SKM-1 treated with dmso at 0.1 percent for 144 hours (cell line): ENCODE measurements at regions not wholly inside any gene's neighbourhood (a gene's known extent, or its start where the extent isn't known, plus 50 kb on each side); places are given as distances from the start of the nearest gene placed in this dataset.
"Not testable (repeated sequence)": the region's sequence is repeated elsewhere in the genome, so short reads cannot be mapped to it uniquely, and the experiment has no call there.

Source experiments
- DNase-seq: peaks from one replicate; lab custom pipeline; 2025; ENCODE audit not compliant: unreplicated experiment; lab: John Stamatoyannopoulos, UW

DNA sequence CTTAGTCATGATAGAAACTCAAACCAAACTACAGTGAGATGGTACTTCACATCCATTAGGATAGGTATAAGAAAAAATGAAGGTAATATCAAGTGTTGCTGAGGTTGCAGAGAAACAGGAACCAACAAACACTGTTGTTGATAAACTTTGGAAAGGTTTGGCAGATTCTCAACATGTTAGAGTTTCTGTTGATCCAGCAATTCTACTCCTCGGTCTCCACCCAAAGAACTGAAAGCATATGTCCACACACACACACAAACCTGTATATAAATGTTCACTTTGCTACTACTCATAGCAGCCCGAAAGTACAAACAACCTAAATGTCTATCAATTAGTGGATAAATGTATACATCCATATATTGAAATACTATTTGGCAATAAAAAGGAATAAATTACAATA, 128.3 kb upstream of the CARMIL1 start:
- DNase-seq = no peak

DNA sequence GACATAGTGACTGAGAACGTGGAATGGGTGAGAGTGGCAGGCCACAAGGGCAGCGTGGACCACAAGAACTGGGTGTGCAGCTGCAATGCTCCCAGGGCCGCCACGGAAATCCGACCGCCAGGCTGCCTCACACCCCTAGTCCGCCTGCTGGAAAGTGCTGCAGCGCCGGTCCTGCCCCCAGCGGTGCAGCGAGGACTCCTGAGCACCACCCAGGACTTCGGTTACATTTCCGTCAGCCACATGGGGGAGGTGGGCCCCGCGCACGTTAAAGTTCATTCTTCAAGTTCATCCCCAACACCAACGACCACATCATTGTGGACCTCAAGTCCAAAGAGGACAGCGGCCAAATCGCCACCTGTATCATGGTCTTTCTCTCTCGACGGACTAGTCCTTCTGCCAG, 126.1 kb upstream of the CARMIL1 start:
- DNase-seq = no peak

DNA sequence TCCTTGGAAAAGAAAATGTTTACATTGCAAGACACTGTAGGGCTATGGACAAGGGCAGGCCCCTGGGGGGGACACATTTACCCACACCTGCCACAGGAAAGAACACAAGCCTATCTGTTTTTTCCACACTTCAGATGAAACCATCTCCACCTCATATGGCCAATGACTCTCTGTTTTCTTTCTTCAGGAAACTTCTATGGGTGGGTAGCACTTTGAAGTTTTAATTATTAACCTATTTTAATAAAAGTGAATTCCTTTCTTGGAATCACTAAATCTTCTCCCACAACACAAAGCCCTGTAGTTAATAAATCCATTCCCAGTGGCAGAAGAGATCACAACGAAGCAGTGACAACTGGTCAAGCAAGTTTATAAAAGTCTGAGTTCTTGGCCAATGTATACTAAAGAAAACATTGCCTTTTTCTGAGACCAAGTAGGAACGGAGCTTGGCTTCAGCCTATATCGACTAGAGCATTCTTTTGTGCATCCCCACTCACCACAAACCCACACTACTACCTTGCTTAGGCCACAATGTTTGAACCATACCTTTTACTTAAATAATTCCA, 125.1 kb upstream of the CARMIL1 start:
- no peak for DNase-seq

DNA sequence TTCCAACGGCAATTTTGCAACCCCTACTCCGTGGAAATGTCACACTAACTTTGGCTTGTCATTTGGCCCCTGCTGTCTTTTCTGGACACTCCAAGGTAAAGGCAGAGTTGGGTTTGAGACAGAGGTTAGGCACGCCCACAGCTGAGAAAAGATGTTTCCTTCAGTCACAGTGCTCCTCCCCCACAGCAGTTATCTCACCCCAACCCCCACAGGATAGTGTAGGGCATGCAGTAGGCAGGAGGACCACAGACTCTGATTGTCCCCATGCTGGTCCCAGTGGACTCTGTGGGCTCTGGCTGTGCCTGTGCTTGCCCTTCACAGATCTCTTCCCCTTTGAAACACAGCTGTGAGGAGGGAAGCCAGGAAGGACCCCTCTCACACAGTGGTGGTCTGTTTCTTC, 124.0 kb upstream of the CARMIL1 start:
- no peak for DNase-seq

DNA sequence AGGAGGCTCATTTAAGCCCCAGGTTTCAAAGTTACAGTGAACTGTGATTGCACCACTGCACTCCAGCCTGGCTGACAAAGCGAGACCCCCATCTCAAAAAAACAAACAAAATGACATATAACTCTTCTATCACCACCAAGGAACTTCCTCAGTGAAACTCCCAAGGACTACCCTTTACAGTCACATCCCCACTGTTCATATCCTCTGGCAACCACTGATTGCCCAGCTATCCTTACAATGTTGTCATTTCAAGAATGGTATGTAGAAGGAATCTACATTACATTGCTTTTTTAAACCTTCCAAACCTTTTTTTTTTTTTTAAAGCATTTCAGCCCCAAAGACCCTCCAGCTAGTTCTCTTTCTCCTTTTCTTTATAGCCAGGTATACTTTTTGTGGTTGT, 123.1 kb upstream of the CARMIL1 start:
- DNase-seq = no peak

DNA sequence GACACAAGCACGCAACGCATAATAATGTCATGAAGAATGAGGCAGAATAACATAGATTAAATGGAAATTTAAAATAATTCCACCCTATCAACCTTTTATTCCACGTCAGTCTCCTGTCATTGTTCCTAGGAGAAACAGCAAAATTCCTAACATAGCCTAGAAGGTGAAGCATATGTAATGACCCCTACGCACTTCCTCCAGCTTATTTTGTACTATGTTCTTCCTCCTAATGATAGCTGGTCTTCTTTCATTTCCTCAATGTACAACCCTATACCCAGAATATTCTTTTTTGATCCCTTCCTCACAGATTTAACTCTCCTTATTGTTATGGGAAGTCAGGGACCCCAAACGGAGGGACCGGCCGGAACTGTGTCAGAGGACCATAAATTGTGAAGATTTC, 122.0 kb upstream of the CARMIL1 start:
- no peak for DNase-seq

DNA sequence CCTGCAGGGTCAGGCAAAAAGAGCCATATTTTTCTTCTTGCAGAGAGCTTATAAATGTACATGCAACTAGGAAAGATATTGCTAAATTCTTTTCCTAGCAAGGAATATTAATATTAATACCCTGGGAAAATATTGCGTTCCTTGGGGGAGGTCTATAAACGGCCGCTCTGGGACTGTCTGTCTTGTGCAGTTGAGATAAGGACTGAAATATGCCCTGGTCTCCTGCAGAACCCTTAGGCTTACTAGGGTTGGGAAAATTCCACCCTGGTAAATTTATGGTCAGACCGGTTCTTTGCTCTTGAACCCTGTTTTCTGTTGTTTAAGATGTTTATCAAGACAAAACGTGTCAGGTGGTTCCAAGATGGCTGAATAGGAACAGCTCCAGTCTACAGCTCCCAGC, 121.3 kb upstream of the CARMIL1 start:
- DNase-seq = no peak

DNA sequence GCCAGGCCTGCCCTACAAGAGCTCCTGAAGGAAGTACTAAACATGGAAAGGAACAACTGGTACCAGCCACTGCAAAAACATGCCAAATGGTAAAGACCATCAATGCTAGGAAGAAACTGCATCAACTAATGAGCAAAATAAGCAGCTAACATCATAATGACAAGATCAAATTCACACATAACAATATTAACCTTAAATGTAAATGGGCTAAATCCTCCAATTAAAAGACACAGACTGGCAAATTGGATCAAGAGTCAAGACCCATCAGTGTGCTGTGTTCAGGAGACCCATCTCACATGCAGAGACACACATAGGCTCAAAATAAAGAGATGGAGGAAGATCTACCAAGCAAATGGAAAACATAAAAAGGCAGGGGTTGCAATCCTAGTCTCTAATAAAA, 119.0 kb upstream of the CARMIL1 start:
- not testable (repeated sequence) for DNase-seq

DNA sequence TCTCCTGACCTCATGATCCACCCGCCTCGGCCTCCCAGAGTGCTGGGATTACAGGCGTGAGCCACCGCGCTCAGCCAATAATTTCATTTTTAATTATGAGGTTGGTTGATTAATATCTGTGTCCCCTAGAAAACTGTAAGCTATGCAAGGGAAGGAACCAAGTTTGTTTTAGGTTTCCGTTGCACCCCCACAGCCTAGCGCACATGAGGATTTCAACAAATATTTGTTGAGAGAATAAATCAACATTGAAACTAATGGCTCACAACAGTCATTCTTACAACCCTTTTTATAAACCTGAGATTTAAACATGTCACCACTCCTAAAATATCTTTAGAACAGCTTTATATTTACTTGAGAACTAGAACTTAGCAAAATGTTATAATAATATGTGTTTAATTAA, 114.0 kb upstream of the CARMIL1 start:
- no peak for DNase-seq

DNA sequence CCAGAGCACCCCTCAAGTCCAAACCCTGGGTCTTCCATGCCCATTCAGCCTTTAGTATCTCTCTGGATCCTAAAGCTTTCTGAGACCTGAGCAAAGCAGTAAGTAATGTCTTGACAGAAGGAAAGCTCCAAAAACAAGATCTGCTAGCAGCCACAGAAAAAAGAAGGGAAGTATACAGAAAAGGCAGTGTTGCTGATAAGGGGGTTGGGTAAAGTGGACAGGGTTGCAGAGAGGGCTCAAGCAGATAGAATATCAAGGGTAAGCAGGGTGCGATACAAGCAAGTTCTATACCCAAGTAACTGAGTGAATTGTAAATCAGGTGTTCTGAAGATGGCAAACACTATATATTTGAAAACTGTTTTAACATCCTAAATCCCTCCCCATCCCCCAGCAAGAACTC, 113.4 kb upstream of the CARMIL1 start:
- no peak for DNase-seq

DNA sequence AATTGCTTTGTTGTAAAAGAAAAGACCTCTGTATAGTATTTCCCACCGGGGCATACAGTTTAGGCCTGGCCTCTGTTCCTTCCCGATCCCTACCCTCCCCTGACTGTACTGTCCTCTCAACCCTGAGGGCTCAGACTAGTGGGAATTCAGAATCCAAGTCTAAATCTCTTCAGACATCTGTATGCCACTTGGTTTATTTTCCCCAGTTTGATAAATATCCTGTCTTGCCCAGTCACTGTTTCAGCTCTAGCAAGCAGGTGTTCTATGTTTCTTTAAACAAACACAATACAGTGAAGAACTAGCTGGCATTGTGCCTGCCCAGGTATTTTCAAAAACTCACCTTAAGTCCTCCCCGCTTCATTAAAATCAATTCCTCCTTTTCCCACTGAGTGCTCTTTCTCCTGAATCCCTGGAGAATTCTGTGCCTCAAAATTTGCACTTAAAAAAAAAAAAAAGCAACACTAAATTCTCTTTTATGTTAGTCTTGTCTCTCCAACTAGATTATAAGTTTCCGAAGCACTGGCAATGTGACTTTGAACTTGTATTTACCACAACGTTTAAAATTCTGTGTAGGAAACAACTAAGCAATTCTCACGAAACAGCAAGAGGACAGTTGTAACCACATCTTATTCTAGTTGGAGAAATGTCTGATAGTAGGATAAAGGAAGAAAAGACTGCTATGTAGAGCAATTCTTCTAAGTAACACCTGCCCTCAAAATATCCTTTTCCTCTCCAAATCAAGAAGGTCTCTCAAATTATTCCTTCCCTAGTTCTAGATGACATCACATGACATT, 112.0 kb upstream of the CARMIL1 start:
- no peak for DNase-seq

DNA sequence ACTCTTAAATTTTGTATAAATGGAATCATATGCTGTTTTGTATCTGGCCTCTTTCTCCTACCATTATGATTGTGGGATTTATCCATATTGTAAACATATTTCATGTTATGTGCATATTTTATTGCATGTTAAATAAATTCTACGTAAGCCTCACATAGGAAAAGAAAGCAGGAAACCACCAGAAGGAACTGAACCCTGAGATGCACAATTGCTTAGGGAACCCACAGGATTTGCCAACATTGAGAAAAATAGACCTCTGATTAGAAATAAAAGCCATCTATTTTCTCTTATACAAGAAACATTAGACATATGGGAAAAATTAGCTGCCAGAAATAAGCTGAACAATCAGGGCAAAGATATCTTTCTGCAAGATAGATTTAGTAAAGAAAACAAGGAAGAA, 111.2 kb upstream of the CARMIL1 start:
- peak; percentile 51 for DNase-seq

DNA sequence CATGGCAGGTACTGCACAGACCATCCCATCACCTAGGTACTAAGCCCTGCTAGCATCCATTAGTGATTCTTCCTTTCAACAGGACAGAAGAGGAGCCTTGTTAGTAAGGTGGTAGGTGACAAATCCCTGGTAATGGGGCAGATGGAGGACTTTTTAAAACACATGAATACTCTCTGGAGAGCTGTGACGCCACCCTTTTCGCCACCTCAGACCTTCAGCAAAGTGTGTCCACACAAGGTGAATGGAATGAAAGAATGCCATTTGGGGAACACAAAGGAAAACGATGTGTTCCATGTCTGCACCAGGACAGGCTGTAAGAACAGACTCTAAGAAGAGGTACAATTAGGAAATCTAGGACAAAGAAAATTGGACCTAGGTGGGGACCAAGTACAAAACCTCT, 110.5 kb upstream of the CARMIL1 start:
- no peak for DNase-seq

DNA sequence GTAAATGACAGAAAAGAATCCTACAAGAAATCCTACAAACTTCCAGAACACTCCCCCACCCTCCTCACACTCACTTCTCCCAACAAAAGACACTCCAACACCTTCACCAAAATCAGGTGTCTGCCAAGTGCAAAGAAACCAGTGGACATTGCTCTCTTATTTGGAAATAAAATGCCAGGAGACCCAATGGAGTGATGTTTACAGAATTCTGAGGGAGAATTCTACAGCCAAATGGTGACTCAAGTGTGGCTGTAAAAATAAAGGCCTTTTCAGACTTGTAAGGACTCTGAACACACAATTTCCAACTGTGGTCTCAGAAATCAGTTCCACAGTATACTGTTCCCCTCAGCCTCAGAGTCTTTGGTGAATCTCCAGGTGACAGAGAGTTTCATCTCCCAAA, 109.6 kb upstream of the CARMIL1 start:
- no peak for DNase-seq

DNA sequence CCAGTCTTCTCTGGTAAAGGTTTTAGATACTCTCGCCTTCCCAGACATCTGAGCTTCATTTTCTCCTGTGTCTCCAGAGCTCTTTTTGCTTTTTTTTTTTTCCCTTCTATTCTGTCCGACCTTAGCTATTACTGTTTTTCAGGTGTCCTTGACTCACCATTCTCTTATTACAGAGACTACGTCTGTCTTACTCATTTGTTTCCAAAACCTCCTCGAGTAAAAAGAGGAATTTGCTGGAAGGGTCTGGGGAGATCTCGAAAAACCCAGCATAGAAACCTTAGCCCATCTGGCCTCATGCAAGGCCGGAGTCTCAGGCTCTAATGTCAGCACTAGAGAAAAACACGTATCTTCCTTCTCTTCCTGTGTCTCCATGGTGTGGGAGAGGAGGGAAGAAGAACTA, 109.2 kb upstream of the CARMIL1 start:
- DNase-seq = no peak

DNA sequence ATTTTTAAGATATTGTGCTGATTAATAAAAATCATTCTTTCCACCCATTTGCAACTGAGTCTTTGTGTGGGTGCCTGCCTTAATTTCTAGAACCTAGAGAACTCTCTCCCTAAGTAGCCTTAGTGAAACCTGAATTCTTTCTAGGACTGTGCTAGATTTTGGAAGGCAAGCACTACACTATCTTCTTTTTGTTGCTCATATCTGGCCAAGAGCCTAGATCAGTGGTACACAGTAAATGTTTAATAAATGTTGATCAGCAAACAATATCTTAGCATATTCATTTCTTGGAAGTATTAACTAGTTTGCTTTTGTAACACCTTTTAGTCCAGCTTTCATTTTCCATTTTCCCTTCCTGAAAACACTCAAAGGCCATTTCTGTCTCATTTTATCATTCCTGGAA, 108.5 kb upstream of the CARMIL1 start:
- DNase-seq = no peak

DNA sequence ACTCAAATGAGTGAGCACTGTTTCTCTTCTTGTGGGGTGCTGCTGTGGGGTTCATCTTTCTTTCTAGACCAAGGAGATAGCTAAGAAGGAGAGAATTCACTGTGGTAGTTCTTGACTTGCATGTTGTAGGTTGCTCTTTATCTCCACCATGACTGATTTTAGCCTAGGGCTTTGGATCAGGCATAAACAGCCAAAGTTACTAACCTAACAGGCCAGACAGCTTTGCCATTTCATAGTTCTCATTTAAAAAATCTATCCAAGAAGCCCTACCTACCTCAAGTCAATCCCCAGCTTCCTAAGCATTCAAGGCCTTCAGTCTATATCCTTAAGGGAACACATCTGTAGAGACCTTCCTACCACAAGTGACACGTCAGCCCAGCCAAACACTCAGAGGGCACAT, 107.9 kb upstream of the CARMIL1 start:
- DNase-seq = no peak

DNA sequence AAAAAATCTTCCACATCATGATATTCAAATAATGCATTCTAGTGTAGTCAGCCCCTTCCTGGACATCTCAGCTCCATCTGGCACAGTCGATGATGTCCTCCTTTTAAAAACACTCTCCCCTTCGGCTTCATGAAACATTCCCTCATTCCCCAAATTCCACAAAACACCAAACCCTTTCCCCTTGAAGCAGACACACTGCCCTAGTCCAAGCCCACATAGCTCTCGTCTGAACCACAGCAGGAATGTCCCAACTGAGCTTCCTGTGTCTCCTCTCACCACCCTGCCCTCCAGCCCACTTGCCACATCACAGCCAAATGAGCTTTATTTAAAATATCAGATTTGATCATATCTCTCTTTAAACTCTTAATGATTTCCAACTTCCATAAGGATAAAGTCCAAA, 106.4 kb upstream of the CARMIL1 start:
- no peak for DNase-seq

DNA sequence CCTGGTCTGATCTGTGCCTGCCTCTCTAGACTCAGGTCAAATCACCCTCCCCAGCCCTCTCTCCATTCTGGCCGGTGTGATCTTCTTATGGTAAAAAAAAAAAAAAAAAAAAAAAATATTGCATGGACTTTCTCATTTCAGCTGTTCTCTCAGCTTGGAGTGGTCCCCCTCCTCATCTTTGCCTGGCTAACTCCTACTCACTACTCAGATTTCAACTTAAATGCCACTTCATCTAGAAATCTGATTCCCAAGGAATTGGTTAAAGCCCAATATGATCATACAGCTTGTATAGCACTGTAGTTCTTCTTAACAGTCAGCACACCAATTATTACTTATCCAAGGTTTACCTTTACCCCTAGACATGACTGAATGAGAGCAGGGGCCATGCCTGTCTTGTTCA, 105.9 kb upstream of the CARMIL1 start:
- no peak for DNase-seq

DNA sequence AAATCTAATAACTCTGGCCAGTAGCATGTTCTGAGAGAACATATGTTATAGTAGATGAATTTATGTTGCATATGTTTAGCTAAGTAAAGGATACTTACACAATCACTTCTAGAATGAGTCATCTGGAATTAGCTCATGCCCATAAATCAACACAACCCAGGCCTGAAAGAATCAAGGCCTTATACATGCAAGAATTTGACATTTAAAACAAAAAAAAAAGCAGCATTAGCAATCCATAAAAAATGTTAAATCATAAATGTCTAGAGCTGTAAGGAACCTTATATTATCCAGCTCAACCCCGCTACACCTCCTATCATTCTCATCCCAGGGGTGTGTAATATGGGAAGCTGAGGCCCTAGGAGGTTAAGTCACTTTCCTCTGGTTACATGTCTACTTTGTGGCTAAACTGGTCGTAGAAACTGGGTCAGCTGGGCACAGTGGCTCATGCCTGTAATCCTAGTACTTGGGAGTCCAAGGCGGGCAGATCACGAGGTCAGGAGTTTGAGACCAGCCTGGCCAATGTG, 105.2 kb upstream of the CARMIL1 start:
- DNase-seq = peak; percentile 83

DNA sequence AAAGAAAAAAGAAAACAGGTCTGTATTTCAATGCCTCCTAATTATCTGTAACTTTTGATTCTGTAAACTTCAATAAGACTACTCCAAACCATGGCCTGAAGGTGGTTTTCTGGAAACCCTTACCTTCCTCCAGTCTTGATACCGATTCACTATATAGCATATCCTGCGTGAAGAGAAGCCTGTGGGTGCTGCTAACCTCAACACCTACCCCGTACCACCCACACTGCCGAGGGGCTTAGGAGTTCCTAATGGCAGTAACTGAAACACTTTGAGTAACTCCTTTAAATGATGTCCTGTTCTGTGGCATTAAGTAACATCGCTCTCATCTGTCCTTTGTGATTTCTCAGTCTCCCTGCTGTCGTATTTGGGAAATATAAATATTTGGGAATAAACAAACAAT, 104.5 kb upstream of the CARMIL1 start:
- DNase-seq = no peak

DNA sequence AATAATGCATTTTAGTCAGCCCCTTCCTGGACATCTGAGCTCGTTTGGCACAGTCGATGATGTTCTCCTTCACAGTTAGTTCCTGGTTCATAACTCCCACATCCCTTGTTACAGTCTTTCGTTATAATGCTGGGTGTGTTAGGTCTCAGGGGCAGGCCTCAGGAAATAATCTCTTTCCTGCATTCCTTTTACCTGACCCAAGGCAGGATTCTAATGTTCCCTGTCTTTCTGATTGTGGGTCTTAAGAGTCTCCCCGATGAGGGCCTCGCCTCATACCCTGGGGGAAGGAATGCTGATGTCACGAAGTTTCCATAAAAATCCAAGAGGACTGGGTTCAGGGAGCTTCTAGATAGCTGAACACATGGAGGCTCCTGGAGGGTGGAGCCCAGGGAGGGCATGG, 104.0 kb upstream of the CARMIL1 start:
- no peak for DNase-seq

DNA sequence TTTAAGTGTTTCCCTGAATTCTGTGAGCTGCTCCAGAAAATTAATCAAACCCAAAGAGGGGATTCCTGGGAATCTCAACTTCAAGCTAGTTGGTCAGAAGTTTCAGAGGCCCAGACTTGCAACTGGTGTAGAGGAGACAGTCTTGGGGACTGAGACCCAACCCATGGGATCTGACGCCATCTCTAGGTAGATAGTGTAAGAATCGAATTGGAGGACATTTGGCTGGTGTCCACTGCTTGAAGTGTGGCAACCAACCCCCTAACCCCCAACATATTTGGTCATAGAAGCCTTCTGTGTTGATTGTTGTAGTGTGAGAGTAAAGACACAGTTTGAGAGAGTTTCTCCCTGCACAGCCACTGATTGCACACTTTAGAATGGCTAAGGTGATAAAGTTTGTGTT, 103.5 kb upstream of the CARMIL1 start:
- DNase-seq = no peak
